Transverse colon (tissue), 4 donors: ENCODE measurements at regions not wholly inside any gene's neighbourhood (a gene's known extent, or its start where the extent isn't known, plus 50 kb on each side); places are given as distances from the start of the nearest gene placed in this dataset.

ENCODE experiments used
- DNase-seq: peaks from one replicate; pipeline ENCODE4 v3.0.0-alpha.2; 2019
- H3K27ac ChIP-seq, 4 donors: fragments of 200-600 bp; sonication (generic); 2 replicates each; pipeline ENCODE4 v1.5.1; 2016 to 2018; ENCODE audit warnings: inconsistent platforms in 4 of 4
- H3K27me3 ChIP-seq: fragments of 200-600 bp; sonication (generic); 2 replicates; pipeline ENCODE4 v1.5.1; 2017; ENCODE audit warnings: inconsistent platforms
- H3K36me3 ChIP-seq, 4 donors: fragments of 200-600 bp; sonication (generic); 2 replicates each; pipeline ENCODE4 v1.5.1; 2017 to 2019; ENCODE audit warnings: inconsistent platforms in 4 of 4
- H3K4me1 ChIP-seq, 4 donors: fragments of 200-600 bp; sonication (generic); 2 replicates each; pipeline ENCODE4 v1.5.1; 2017 to 2020; ENCODE audit warnings: inconsistent platforms in 4 of 4
- H3K4me3 ChIP-seq, 4 donors: fragments of 200-600 bp; sonication (generic); 1 replicate in 1 of 4; 2 replicates in 3 of 4; pipeline versions ENCODE4 v1.5.1 to v1.6.1; 2017 to 2019; ENCODE audit warnings: inconsistent platforms in 4 of 4
- H3K9me3 ChIP-seq, 2 donors: fragments of 200-600 bp; sonication (generic); 2 replicates each; pipeline ENCODE4 v1.5.1; 2017 to 2019; ENCODE audit warnings: inconsistent platforms in 2 of 2
- CTCF ChIP-seq, 5 experiments: fragments of 200-600 bp in 3 of 5; fragments of 450-650 bp in 2 of 5; sonication (generic) in 3 of 5; IDR thresholded peaks; 1 replicate in 2 of 5; 2 replicates in 3 of 5; pipeline ENCODE4 v1.5.1; 2016 to 2017; ENCODE audit warnings: antibody characterized with exemption in 5 of 5, inconsistent platforms in 3 of 5, mild to moderate bottlenecking in 2 of 5, moderate library complexity in 1 of 5
- EP300 ChIP-seq: sonication (generic); formaldehyde crosslinking; IDR thresholded peaks from one replicate; pipeline ENCODE4 v1.6.1; 2017; ENCODE audit warnings: antibody characterized with exemption, low read depth
- POLR2A ChIP-seq: fragments of 450-650 bp; IDR thresholded peaks from one replicate; pipeline ENCODE4 v1.6.1; 2016; ENCODE audit warnings: antibody characterized with exemption, mild to moderate bottlenecking, moderate library complexity
- POLR2AphosphoS5 ChIP-seq, 3 donors: sonication (generic); formaldehyde crosslinking; IDR thresholded peaks; one replicate each; pipeline ENCODE4 v1.6.1; 2016; ENCODE audit warnings: antibody characterized with exemption in 3 of 3
- WGBS, 2 donors: methylation state at CpG; one replicate each; pipeline ENCODE4 v1.1.5; 2018; ENCODE audit warnings: low coverage in 1 of 2; 5-methylcytosine and 5-hydroxymethylcytosine counted together
- in situ Hi-C, 4 donors: fragments of 200-750 bp; cut with MboI; loops; one replicate each; pipeline versions ENCODE4 v1.15.0 to v1.15.1; 2017; ENCODE audit warnings: low sequenced_read_pairs in 3 of 4, low pct_ligation_motif_present in 1 of 4, low pct_unique_long_range_greater_than_20kb in 1 of 4
- intact Hi-C: fragments of 100-400 bp; cut with DNase I; formaldehyde crosslinking; loops from one replicate; pipeline ENCODE4 v1.15.1; 2023; ENCODE audit warnings: low total_unique reads

- in situ Hi-C loops (loop anchor here in 3 of 4 donors (10.0 to 25.0 kb wide), 3 partner anchors 966 to 1066 kb away; no protein-coding TSS in a partner anchor), intact Hi-C loops (loop anchor here (10.0 kb wide), 1 partner anchor 1059 kb away; no protein-coding TSS in a partner anchor)
Measured at GRCh38 chr9:115596021-115596745, 478.2 kb upstream of the TNC start.

DNA sequence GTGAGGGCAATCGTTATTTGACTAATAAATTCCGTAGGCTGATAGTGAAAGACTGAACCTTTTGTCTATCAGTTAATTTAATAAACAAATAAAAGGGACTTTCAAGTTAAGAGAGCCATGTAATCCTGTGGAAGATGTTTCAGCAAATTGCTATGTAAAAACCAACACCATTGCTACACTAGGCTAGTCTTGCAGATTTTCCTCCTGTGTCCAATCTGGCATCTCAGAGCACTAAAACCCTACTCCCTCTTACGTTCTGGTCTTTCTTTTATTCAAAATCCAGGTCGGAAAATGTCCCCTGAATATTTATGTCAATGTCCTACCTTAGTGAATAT, 478.8 kb upstream of the TNC start:
- no peak for TF ChIP-seq POLR2AphosphoS5 (IDR thresholded peaks at IDR 0.05)
- no peak for TF ChIP-seq EP300
- no peak for TF ChIP-seq POLR2A
- TF ChIP-seq CTCF (IDR thresholded peaks at IDR 0.05), result no peak
- Histone ChIP-seq H3K4me1 (peaks cover 0 to 8% (median 1%) of the 10 kb centered on the region in 4 donors), H3K36me3 (no peaks in the 10 kb centered on the region), H3K9me3 (no peaks in the 10 kb centered on the region), H3K27me3 (no peaks in the 10 kb centered on the region), H3K27ac (peak overlapping the region in 1 of 4 donors; percentile 5), H3K4me3 (no peak overlapping the region)
- WGBS, 2 donors, result 45 to 65% methylated on average over 4 of the region's 4 CpGs
- intact Hi-C loops, result loop anchor here (10.0 kb wide), 1 partner anchor 1058 kb away; no protein-coding TSS in a partner anchor
- in situ Hi-C loops, result loop anchor here in 3 of 4 donors (10.0 to 25.0 kb wide), 3 partner anchors 966 to 1066 kb away; no protein-coding TSS in a partner anchor
- no peak for DNase-seq

More at GRCh38 chr9:115596021-115596745, 478.2 kb upstream of the TNC start:
- Histone ChIP-seq H3K9me3 (no peaks in the 10 kb centered on the region), H3K27me3 (no peaks in the 10 kb centered on the region), H3K4me3 (no peak overlapping the region), H3K4me1 (peaks cover 0 to 10% (median 1%) of the 10 kb centered on the region in 4 donors), H3K27ac (peak overlapping the region in 2 of 4 donors; percentile 5 to 6), H3K36me3 (no peaks in the 10 kb centered on the region)
- WGBS, 2 donors, result 48 to 60% methylated on average over 6 to 10 of the region's 10 CpGs
- no peak for TF ChIP-seq POLR2A
- TF ChIP-seq POLR2AphosphoS5 (IDR thresholded peaks at IDR 0.05), result no peak
- TF ChIP-seq CTCF (IDR thresholded peaks at IDR 0.05), result no peak
- no peak for TF ChIP-seq EP300
- DNase-seq, result no peak

GRCh38 chr9:115597330-115597895, 479.5 kb upstream of the TNC start:
- Histone ChIP-seq H3K4me3 (no peak overlapping the region), H3K27me3 (no peaks in the 10 kb centered on the region), H3K9me3 (no peaks in the 10 kb centered on the region), H3K27ac (peak overlapping the region in 1 of 4 donors; percentile 5), H3K4me1 (peaks cover 0 to 7% (median 0%) of the 10 kb centered on the region in 4 donors), H3K36me3 (no peaks in the 10 kb centered on the region)
- intact Hi-C loops (loop anchor here (10.0 kb wide), 1 partner anchor 1057 kb away; no protein-coding TSS in a partner anchor), in situ Hi-C loops (loop anchor here in 3 of 4 donors (10.0 to 25.0 kb wide), 3 partner anchors 965 to 1065 kb away; no protein-coding TSS in a partner anchor)
- WGBS, 2 donors, result 65 to 80% methylated on average over 3 of the region's 3 CpGs
- no peak for DNase-seq
- TF ChIP-seq EP300 (no peak), POLR2AphosphoS5 (IDR thresholded peaks at IDR 0.05) (no peak), POLR2A (no peak), CTCF (IDR thresholded peaks at IDR 0.05) (no peak)

DNA sequence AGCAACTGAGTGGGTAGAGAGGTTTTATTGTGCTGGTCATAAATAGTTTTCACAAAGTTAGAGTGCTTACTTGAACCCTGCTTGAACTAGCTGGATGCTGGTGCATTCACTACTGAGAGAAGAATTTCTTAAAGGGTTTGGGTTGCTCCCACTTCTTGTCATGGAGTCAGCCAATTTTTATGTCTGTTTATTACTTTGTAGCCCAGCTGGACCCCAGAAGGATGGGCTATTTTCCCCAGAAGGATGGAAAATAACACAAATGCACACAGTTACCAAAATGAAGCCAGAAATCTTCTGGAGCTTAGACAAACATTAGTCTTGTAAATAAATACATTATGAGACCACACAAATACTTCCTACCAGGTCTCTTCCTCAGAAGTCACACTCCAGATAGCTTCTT, 480.8 kb upstream of the TNC start:
- no peak overlapping the region for H3K4me3 ChIP-seq
- DNase-seq, result no peak
- H3K4me1 ChIP-seq, result peaks cover 0 to 2% (median 0%) of the 10 kb centered on the region in 4 donors
- H3K27me3 ChIP-seq, result no peaks in the 10 kb centered on the region
- in situ Hi-C loops (loop anchor here in 3 of 4 donors (10.0 to 25.0 kb wide), 3 partner anchors 964 to 1064 kb away; no protein-coding TSS in a partner anchor), intact Hi-C loops (loop anchor here (10.0 kb wide), 1 partner anchor 1056 kb away; no protein-coding TSS in a partner anchor)
- no peak overlapping the region for H3K27ac ChIP-seq
- H3K36me3 ChIP-seq, result no peaks in the 10 kb centered on the region
- TF ChIP-seq POLR2AphosphoS5 (IDR thresholded peaks at IDR 0.05), result no peak
- no peak for TF ChIP-seq CTCF (IDR thresholded peaks at IDR 0.05)
- TF ChIP-seq EP300, result no peak
- no peak for TF ChIP-seq POLR2A
- H3K9me3 ChIP-seq, result no peaks in the 10 kb centered on the region
